BJ (cell line): ENCODE measurements at regions not wholly inside any gene's neighbourhood (a gene's known extent, or its start where the extent isn't known, plus 50 kb on each side); places are given as distances from the start of the nearest gene placed in this dataset.

Source experiments
- CTCF ChIA-PET: fragments of 350-600 bp; formaldehyde crosslinking; extraction: SDS; loops from one replicate; lab custom pipeline; 2021; ENCODE audit warnings: antibody characterized with exemption, inconsistent platforms; lab: Yijun Ruan, JAX
- POLR2A ChIA-PET: fragments of 300-600 bp; sonication (Branson Sonifier 250); formaldehyde crosslinking; extraction: SDS; loops from one replicate; lab custom pipeline; 2021; ENCODE audit warnings: antibody characterized with exemption; lab: Charles Lee
- DNase-seq: peaks from one replicate; pipeline ENCODE4 v3.0.0-alpha.2; 2011; ENCODE audit warnings: low read depth
- H3K27me3 ChIP-seq: 2 replicates; pipeline ENCODE4 v1.6.0; 2011; ENCODE audit warnings: low read length; ENCODE audit not compliant: control insufficient read depth, insufficient read depth
- H3K36me3 ChIP-seq: 2 replicates; pipeline ENCODE4 v1.5.1; 2011; ENCODE audit warnings: low read length; ENCODE audit not compliant: control insufficient read depth, insufficient read depth
- H3K4me3 ChIP-seq: 2 replicates; pipeline ENCODE4 v1.5.1; 2011; ENCODE audit warnings: low read depth, mild to moderate bottlenecking, control low read depth, low read length
- TF ChIP-seq, protein P1 (sequence below): IDR thresholded peaks from 2 replicates; pipeline ENCODE4 v1.5.1; 2011; ENCODE audit warnings: low read depth, mild to moderate bottlenecking, control low read depth, inconsistent platforms, low read length, moderate library complexity; ENCODE audit not compliant: insufficient read depth

DNA sequence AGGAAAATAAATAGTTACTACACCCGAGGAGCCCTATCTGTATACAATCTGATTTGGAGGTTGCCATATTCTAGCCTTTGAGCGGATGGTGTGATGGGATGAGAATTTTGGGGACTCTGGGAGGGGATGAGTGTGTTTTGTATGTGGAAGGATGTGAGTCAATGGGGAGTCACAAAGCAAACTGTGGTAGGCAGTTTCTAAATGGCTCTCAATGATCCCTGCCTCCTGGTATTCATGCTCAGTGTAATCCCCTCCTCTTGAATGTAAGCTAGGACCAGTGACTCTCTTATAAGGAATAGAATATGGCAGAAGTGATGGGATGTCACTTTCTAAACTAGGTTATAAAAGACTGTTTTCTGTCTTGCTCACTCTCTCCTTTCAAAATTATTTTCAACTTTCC lies 205.7 kb upstream of the RIOK2 start:
- ChIA-PET CTCF (no interaction called here), POLR2A (no interaction called here)
- H3K27me3 ChIP-seq, result no peaks in the 10 kb centered on the region
- DNase-seq, result no peak
- H3K36me3 ChIP-seq, result no peaks in the 10 kb centered on the region
- no peak overlapping the region for H3K4me3 ChIP-seq
- TF ChIP-seq, protein P1, sequence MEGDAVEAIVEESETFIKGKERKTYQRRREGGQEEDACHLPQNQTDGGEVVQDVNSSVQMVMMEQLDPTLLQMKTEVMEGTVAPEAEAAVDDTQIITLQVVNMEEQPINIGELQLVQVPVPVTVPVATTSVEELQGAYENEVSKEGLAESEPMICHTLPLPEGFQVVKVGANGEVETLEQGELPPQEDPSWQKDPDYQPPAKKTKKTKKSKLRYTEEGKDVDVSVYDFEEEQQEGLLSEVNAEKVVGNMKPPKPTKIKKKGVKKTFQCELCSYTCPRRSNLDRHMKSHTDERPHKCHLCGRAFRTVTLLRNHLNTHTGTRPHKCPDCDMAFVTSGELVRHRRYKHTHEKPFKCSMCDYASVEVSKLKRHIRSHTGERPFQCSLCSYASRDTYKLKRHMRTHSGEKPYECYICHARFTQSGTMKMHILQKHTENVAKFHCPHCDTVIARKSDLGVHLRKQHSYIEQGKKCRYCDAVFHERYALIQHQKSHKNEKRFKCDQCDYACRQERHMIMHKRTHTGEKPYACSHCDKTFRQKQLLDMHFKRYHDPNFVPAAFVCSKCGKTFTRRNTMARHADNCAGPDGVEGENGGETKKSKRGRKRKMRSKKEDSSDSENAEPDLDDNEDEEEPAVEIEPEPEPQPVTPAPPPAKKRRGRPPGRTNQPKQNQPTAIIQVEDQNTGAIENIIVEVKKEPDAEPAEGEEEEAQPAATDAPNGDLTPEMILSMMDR, result no peak

- ChIA-PET POLR2A (no interaction called here), CTCF (no interaction called here)
- TF ChIP-seq, protein P1, result no peak
- Histone ChIP-seq H3K4me3 (no peak overlapping the region), H3K27me3 (no peaks in the 10 kb centered on the region), H3K36me3 (no peaks in the 10 kb centered on the region)
- DNase-seq, result no peak
Measured at GRCh38 chr5:97400537-97400936, 217.5 kb upstream of the RIOK2 start.

GRCh38 chr5:97405941-97406340 lies 222.9 kb upstream of the RIOK2 start:
- ChIA-PET CTCF (interaction anchor here (0.8 kb wide), 1 partner anchor 11 kb away, joined by 3 read pairs; no protein-coding TSS in a partner anchor), POLR2A (no interaction called here)
- TF ChIP-seq, protein P1, result no peak
- Histone ChIP-seq H3K27me3 (no peaks in the 10 kb centered on the region), H3K4me3 (no peak overlapping the region), H3K36me3 (no peaks in the 10 kb centered on the region)
- DNase-seq, result no peak

DNA sequence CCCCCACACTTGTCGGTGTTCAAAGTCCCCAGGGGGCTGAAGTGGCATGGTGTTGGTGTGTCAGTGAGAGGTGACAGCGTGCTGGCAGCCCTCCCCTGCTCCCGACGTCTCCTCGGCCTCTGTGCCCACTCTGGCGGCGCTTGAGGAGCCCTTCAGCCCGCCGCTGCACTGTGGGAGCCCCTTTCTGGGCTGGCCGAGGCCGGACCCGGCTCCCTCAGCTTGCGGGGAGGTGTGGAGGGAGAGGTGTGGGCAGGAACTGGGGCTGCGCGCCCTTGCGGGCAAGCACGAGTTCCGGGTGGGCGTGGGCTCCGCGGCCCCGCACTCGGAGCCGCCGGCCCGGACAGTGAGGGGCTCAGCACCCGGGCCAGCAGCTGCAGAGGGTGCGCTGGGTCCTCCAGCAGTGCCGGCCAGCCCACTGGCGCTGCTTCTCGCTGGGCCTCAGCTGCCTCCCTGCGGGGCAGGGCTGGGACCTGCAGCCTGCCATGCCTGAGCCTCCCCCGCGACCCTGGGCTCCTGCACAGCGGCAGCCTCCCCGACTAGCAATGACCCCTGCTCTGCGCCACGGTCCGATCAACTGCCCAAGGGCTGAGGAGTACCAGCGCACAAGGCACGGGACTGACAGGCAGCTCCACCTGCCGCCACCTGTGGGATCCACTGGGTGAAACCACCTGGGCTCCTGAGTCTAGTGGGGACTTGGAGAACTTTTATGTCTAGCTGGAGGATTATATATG lies 224.1 kb upstream of the RIOK2 start:
- ChIA-PET POLR2A (no interaction called here), CTCF (no interaction called here)
- Histone ChIP-seq H3K27me3 (no peaks in the 10 kb centered on the region), H3K4me3 (no peak overlapping the region), H3K36me3 (no peaks in the 10 kb centered on the region)
- TF ChIP-seq, protein P1, result no peak
- DNase-seq, result no peak

DNA sequence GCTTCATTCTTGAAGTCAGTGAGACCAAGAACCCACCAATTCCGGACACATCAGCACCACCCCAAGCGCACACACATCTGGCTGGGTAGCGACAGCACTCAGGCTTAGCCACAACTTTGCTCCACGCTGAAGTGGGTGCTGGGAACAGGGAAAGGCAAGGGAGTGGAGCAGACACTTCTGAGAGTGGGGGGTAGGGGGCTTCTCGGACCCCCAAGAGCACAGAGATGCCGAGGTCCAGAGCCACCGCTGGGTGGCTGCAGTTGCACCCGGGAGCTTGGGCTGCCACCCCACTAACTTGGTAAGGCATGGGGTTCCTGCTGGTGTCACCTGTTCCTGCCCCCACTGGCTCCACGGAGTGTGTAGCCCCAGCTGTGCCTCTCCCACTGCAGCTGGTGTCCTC lies 225.3 kb upstream of the RIOK2 start:
- Histone ChIP-seq H3K27me3 (no peaks in the 10 kb centered on the region), H3K4me3 (no peak overlapping the region), H3K36me3 (no peaks in the 10 kb centered on the region)
- POLR2A ChIA-PET, result no interaction called here
- TF ChIP-seq, protein P1, result no peak
- CTCF ChIA-PET, result interaction anchor here (1.1 kb wide), 1 partner anchor 10 kb away, joined by 3 read pairs; no protein-coding TSS in a partner anchor
- no peak for DNase-seq
